Stomach (tissue), 8 donors: ENCODE measurements at regions not wholly inside any gene's neighbourhood (a gene's known extent, or its start where the extent isn't known, plus 50 kb on each side); places are given as distances from the start of the nearest gene placed in this dataset.

ENCODE experiments used
- DNase-seq, 2 donors: peaks; one replicate each; pipeline versions ENCODE4 v3.0.0 to v3.0.0-alpha.2; 2013 to 2019
- H3K27ac ChIP-seq, 5 donors: fragments of 200-600 bp in 4 of 5; sonication (generic) in 4 of 5; one replicate each; pipeline ENCODE4 v1.5.1; 2013 to 2019; ENCODE audit warnings: mild to moderate bottlenecking in 1 of 5, moderate library complexity in 1 of 5
- H3K27me3 ChIP-seq, 3 donors: fragments of 200-600 bp; sonication (generic); one replicate each; pipeline ENCODE4 v1.5.1; 2017 to 2019; ENCODE audit warnings: mixed run types in 1 of 3
- H3K36me3 ChIP-seq, 4 donors: fragments of 200-600 bp; sonication (generic); 1 replicate in 3 of 4; 2 replicates in 1 of 4; pipeline ENCODE4 v1.5.1; 2016 to 2019
- H3K4me1 ChIP-seq, 4 donors: fragments of 200-600 bp; sonication (generic); one replicate each; pipeline ENCODE4 v1.5.1; 2016 to 2019
- H3K4me3 ChIP-seq, 4 donors: fragments of 200-600 bp; sonication (generic) in 3 of 4; one replicate each; pipeline ENCODE4 v1.5.1; 2016 to 2019; ENCODE audit warnings: mild to moderate bottlenecking in 1 of 4
- H3K9me3 ChIP-seq, 4 donors: fragments of 200-600 bp; sonication (generic); one replicate each; pipeline ENCODE4 v1.5.1; 2016 to 2019
- EP300 ChIP-seq: sonication (generic); formaldehyde crosslinking; IDR thresholded peaks from one replicate; pipeline ENCODE4 v1.6.1; 2017; ENCODE audit warnings: antibody characterized with exemption
- POLR2A ChIP-seq, 4 donors: fragments of 450-650 bp; IDR thresholded peaks; one replicate each; pipeline ENCODE4 v1.6.1; 2016; ENCODE audit warnings: antibody characterized with exemption in 4 of 4, control low read depth in 2 of 4, mild to moderate bottlenecking in 1 of 4, moderate library complexity in 1 of 4
- POLR2AphosphoS5 ChIP-seq, 3 donors: sonication (generic); formaldehyde crosslinking; IDR thresholded peaks; one replicate each; pipeline ENCODE4 v1.6.1; 2016; ENCODE audit warnings: antibody characterized with exemption in 3 of 3
- WGBS, 5 donors: extraction: QIAGEN DNeasy Blood & Tissue Kit in 3 of 5; methylation state at CpG; one replicate each; pipeline versions ENCODE4 v1.1.5 to v1.1.7; 2013 to 2018; 5-methylcytosine and 5-hydroxymethylcytosine counted together
- intact Hi-C: fragments of 100-400 bp; cut with DNase I; formaldehyde crosslinking; loops from one replicate; pipeline ENCODE4 v1.15.1; 2023; ENCODE audit warnings: low total_unique reads
- TF ChIP-seq, protein P1 (sequence below), 7 experiments: fragments of 450-650 bp in 4 of 7; fragments of 200-600 bp in 3 of 7; sonication (generic) in 3 of 7; IDR thresholded peaks; one replicate each; pipeline ENCODE4 v1.5.1; 2016 to 2019; ENCODE audit warnings: antibody characterized with exemption in 7 of 7, control low read depth in 2 of 7, mild to moderate bottlenecking in 1 of 7
- donor health status: healthy with polysubstance abuse.
- donor health status: Bipolar disorder and iron deficiency.
- donor health status: healthy.

DNA sequence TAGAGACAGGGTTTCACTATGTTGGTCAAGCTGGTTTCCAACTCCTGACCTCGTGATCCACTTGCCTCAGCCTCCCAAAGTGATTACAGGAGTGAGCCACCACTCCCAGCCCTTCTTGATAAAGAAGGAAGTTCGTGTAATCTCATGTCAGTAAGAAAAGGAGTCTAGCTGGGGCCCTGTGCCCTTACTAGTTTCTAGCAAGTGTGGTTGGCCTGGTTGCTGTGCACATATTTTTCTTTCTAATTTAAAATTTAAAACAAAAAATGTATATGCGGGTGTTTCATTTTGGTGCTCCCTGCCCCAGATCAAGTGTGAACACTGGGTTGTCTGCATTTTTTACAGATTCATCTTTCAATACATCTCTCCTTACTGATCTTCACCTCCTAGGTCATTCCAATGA lies 770.8 kb upstream of the TENM4 start:
- Histone ChIP-seq H3K4me3 (no peak overlapping the region), H3K9me3 (peaks cover 0 to 15% (median 0%) of the 10 kb centered on the region in 4 donors), H3K36me3 (no peaks in the 10 kb centered on the region), H3K27me3 (no peaks in the 10 kb centered on the region), H3K27ac (no peak overlapping the region), H3K4me1 (no peaks in the 10 kb centered on the region)
- 42 to 55% (median 48%) methylated on average over 3 of the region's 3 CpGs for WGBS, 5 donors
- no peak for DNase-seq
- intact Hi-C loops, result no loop called here
- TF ChIP-seq POLR2AphosphoS5 (IDR thresholded peaks at IDR 0.05) (no peak), POLR2A (IDR thresholded peaks at IDR 0.05) (no peak), EP300 (no peak)
- TF ChIP-seq, protein P1, sequence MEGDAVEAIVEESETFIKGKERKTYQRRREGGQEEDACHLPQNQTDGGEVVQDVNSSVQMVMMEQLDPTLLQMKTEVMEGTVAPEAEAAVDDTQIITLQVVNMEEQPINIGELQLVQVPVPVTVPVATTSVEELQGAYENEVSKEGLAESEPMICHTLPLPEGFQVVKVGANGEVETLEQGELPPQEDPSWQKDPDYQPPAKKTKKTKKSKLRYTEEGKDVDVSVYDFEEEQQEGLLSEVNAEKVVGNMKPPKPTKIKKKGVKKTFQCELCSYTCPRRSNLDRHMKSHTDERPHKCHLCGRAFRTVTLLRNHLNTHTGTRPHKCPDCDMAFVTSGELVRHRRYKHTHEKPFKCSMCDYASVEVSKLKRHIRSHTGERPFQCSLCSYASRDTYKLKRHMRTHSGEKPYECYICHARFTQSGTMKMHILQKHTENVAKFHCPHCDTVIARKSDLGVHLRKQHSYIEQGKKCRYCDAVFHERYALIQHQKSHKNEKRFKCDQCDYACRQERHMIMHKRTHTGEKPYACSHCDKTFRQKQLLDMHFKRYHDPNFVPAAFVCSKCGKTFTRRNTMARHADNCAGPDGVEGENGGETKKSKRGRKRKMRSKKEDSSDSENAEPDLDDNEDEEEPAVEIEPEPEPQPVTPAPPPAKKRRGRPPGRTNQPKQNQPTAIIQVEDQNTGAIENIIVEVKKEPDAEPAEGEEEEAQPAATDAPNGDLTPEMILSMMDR (IDR thresholded peaks at IDR 0.05), result no peak

DNA sequence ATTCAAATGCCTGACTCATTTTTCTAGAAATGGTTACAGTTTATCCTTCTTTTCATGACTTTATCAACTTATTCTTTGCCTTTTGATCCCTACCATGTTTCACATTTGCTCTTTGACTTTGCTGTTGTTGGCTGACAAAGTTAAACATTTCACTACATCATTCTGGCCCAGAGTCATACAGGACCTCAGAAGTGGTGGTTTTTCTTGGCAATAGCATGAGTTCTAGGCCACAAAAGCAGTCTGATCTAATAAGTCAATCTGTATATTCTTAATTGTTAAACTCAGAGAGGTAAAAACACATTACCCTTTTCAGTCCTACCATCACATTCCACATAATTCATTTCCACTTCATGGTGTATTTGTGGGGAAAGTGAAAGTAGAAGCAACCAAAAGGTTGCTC lies 763.2 kb upstream of the TENM4 start:
- no peak overlapping the region for H3K4me3 ChIP-seq
- no peak for DNase-seq
- H3K27me3 ChIP-seq, result no peaks in the 10 kb centered on the region
- H3K27ac ChIP-seq, result no peak overlapping the region
- intact Hi-C loops, result no loop called here
- H3K4me1 ChIP-seq, result no peaks in the 10 kb centered on the region
- no peaks in the 10 kb centered on the region for H3K36me3 ChIP-seq
- no peak for TF ChIP-seq EP300
- TF ChIP-seq, protein P1 (IDR thresholded peaks at IDR 0.05), result no peak
- no peak for TF ChIP-seq POLR2AphosphoS5 (IDR thresholded peaks at IDR 0.05)
- no peak for TF ChIP-seq POLR2A (IDR thresholded peaks at IDR 0.05)
- H3K9me3 ChIP-seq, result no peaks in the 10 kb centered on the region

DNA sequence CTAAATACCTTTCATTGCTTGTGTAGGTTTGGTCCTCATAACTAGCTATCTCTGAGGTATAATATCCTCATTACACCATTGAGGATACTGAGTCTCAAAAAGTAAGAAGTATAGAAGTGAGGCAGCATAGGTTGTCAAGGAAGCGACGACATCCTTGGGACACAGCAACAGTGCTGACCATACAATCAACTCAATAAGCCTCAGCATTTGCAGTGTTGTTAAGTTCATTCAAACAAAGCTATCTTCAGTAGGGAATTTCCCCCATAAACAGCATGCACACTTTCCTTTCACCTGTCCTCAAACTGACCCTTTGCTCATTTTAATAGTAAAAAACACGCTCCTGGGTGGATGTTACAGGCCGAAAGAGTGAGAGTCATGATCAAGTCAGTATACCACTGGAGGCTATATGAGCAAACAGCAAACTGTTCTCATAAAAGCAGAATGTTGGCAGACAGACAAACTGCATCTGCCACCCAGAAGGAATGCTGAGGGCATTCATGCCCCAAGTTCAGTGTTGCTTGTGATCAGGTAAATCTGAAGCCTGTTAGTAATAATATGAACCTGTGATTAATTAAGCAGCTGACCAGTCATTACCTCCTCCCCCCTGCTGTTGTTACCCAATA lies 756.2 kb upstream of the TENM4 start:
- intact Hi-C loops, result no loop called here
- no peaks in the 10 kb centered on the region for H3K27me3 ChIP-seq
- H3K36me3 ChIP-seq, result no peaks in the 10 kb centered on the region
- no peak overlapping the region for H3K27ac ChIP-seq
- no peaks in the 10 kb centered on the region for H3K9me3 ChIP-seq
- WGBS, 5 donors, result 76 to 92% (median 81%) methylated on average over 4 of the region's 4 CpGs
- DNase-seq, result no peak
- no peak overlapping the region for H3K4me3 ChIP-seq
- TF ChIP-seq, protein P1 (IDR thresholded peaks at IDR 0.05), result no peak
- TF ChIP-seq POLR2A (IDR thresholded peaks at IDR 0.05) (no peak), EP300 (no peak), POLR2AphosphoS5 (IDR thresholded peaks at IDR 0.05) (no peak)
- H3K4me1 ChIP-seq, result no peaks in the 10 kb centered on the region

DNA sequence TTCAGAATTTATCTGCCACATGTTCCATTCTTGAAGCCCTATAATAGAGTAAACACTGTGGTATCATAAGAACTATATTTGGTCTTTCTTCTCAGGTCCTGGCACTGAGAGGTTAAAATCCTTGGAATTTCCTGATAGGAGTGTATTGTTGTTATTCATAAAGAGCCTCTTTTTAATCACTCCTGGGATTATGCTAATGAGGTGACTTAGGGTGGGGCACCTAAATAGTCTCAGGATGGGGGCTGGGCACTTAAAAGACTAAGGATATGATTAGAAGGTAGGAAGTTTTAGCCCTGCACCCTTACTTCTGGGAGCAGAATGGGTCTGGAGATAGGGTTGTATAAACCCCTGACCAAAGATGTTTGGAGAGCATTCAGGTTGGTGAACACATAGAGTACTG lies 755.2 kb upstream of the TENM4 start:
- no peaks in the 10 kb centered on the region for H3K36me3 ChIP-seq
- intact Hi-C loops, result no loop called here
- H3K27ac ChIP-seq, result no peak overlapping the region
- H3K27me3 ChIP-seq, result no peaks in the 10 kb centered on the region
- H3K9me3 ChIP-seq, result no peaks in the 10 kb centered on the region
- DNase-seq, result no peak
- TF ChIP-seq EP300 (no peak), POLR2AphosphoS5 (IDR thresholded peaks at IDR 0.05) (no peak), POLR2A (IDR thresholded peaks at IDR 0.05) (no peak)
- TF ChIP-seq, protein P1 (IDR thresholded peaks at IDR 0.05), result no peak
- H3K4me3 ChIP-seq, result no peak overlapping the region
- H3K4me1 ChIP-seq, result no peaks in the 10 kb centered on the region
